IMR-90 (cell line): ENCODE measurements at regions not wholly inside any gene's neighbourhood (a gene's known extent, or its start where the extent isn't known, plus 50 kb on each side); places are given as distances from the start of the nearest gene placed in this dataset.

Experiments used
- ATAC-seq: fragments of 200-7000 bp; cut with Tn5 transposase; 2 replicates; pipeline ENCODE4 v1.9.1; 2020; ENCODE audit warnings: low read depth, mild to moderate bottlenecking, moderate library complexity
- BruUV-seq: library from RNA; stranded (reverse); fragments of 400-500 nt; replicated peaks from 2 replicates; lab custom pipeline; 2021; lab: Mats Ljungman, UMichigan
- CTCF ChIA-PET: fragments of 300-600 bp; formaldehyde crosslinking; extraction: SDS; loops from one replicate; lab custom pipeline; 2021; ENCODE audit warnings: antibody characterized with exemption; lab: Yijun Ruan, JAX
- POLR2A ChIA-PET: fragments of 300-600 bp; sonication (Branson Sonifier 250); formaldehyde crosslinking; loops from one replicate; lab custom pipeline; 2022; ENCODE audit warnings: antibody characterized with exemption; ENCODE audit not compliant: unreplicated experiment; lab: Charles Lee
- DNase-seq: peaks from one replicate; pipeline ENCODE4 v3.0.0; 2013
- H2AFZ ChIP-seq: replicated peaks from 2 replicates; pipeline ENCODE3; 2013; ENCODE audit warnings: low read length, mild to moderate bottlenecking; ENCODE audit not compliant: poor library complexity
- H2AK5ac ChIP-seq: 2 replicates; pipeline ENCODE4 v1.6.1; 2013; ENCODE audit warnings: low read depth, low read length, inconsistent platforms
- H2AK9ac ChIP-seq: replicated peaks from 2 replicates; pipeline ENCODE3; 2013; ENCODE audit warnings: mild to moderate bottlenecking, low read depth, low read length, moderate library complexity; ENCODE audit not compliant: poor library complexity
- H2BK120ac ChIP-seq: 2 replicates; pipeline ENCODE4 v1.6.1; 2013; ENCODE audit warnings: low read depth, low read length, inconsistent platforms
- H2BK15ac ChIP-seq: 3 replicates; pipeline ENCODE4 v1.6.1; 2013; ENCODE audit warnings: low read depth, low read length, inconsistent platforms
- H2BK20ac ChIP-seq: 2 replicates; pipeline ENCODE4 v1.6.1; 2013; ENCODE audit warnings: low read depth, mild to moderate bottlenecking, inconsistent platforms, low read length, moderate library complexity
- H2BK5ac ChIP-seq: 2 replicates; pipeline ENCODE4 v1.6.1; 2013; ENCODE audit warnings: mild to moderate bottlenecking, low read depth, low read length, inconsistent platforms; ENCODE audit not compliant: poor library complexity, severe bottlenecking
- H3K14ac ChIP-seq: replicated peaks from 2 replicates; pipeline ENCODE4 v1.6.1; 2013; ENCODE audit warnings: low read depth, low read length, inconsistent platforms
- H3K18ac ChIP-seq: 2 replicates; pipeline ENCODE4 v1.6.1; 2013; ENCODE audit warnings: low read depth, low read length, control low read depth
- H3K23ac ChIP-seq: 2 replicates; pipeline ENCODE4 v1.6.1; 2013; ENCODE audit warnings: low read depth, low read length, inconsistent platforms
- H3K27ac ChIP-seq: 2 replicates; pipeline ENCODE4 v1.5.1; 2013; ENCODE audit warnings: mild to moderate bottlenecking, control low read depth, low read length; ENCODE audit not compliant: insufficient read depth
- H3K27me3 ChIP-seq: 2 replicates; pipeline ENCODE4 v1.6.1; 2013; ENCODE audit warnings: low read length; ENCODE audit not compliant: control insufficient read depth, insufficient read depth
- H3K36me3 ChIP-seq: 2 replicates; pipeline ENCODE4 v1.6.1; 2013; ENCODE audit warnings: low read length, mixed read lengths; ENCODE audit not compliant: control insufficient read depth, insufficient read depth
- H3K4ac ChIP-seq: 2 replicates; pipeline ENCODE4 v1.6.1; 2013; ENCODE audit warnings: low read depth, low read length, inconsistent platforms
- H3K4me1 ChIP-seq: 2 replicates; pipeline ENCODE4 v1.6.1; 2013; ENCODE audit warnings: low read length, mixed read lengths; ENCODE audit not compliant: control insufficient read depth, insufficient read depth
- H3K4me2 ChIP-seq: 2 replicates; pipeline ENCODE4 v1.6.1; 2013; ENCODE audit warnings: low read depth, mild to moderate bottlenecking, control low read depth, low read length, moderate library complexity
- H3K4me3 ChIP-seq: 2 replicates; pipeline ENCODE4 v1.5.1; 2013; ENCODE audit warnings: low read depth, mild to moderate bottlenecking, control low read depth, low read length, moderate library complexity; ENCODE audit not compliant: insufficient read depth
- H3K56ac ChIP-seq: 2 replicates; pipeline ENCODE4 v1.6.1; 2013; ENCODE audit warnings: low read length, inconsistent platforms; ENCODE audit not compliant: insufficient read depth; ENCODE audit errors: extremely low read depth
- H3K79me1 ChIP-seq, 2 experiments: 2 replicates each; pipeline ENCODE4 v1.6.1; 2013; ENCODE audit warnings: low read length in 2 of 2, inconsistent platforms in 1 of 2, low read depth in 1 of 2
- H3K9ac ChIP-seq: 2 replicates; pipeline ENCODE4 v1.6.1; 2013; ENCODE audit warnings: low read depth, low read length, control low read depth
- H3K9me1 ChIP-seq: 2 replicates; pipeline ENCODE4 v1.6.1; 2013; ENCODE audit warnings: low read length, inconsistent platforms; ENCODE audit not compliant: insufficient read depth
- H3K9me3 ChIP-seq: 2 replicates; pipeline ENCODE4 v1.6.1; 2013; ENCODE audit warnings: low read length; ENCODE audit not compliant: control insufficient read depth, insufficient read depth
- H4K20me1 ChIP-seq: 2 replicates; pipeline ENCODE4 v1.6.1; 2013; ENCODE audit warnings: low read length, inconsistent platforms; ENCODE audit not compliant: insufficient read depth
- H4K5ac ChIP-seq: 2 replicates; pipeline ENCODE4 v1.6.1; 2013; ENCODE audit warnings: mild to moderate bottlenecking, low read depth, low read length, control low read depth
- H4K8ac ChIP-seq, 2 experiments: 2 replicates each; pipeline ENCODE4 v1.6.1; 2013; ENCODE audit warnings: low read depth in 2 of 2, low read length in 2 of 2, control low read depth in 1 of 2, inconsistent platforms in 1 of 2
- H4K91ac ChIP-seq: 2 replicates; pipeline ENCODE4 v1.6.1; 2013; ENCODE audit warnings: low read depth, low read length, inconsistent platforms; ENCODE audit not compliant: insufficient read depth
- BHLHE40 ChIP-seq: fragments of 150-350 bp; IDR thresholded peaks from 2 replicates; pipeline ENCODE4 v1.6.1; 2016; ENCODE audit warnings: mild to moderate bottlenecking, low read depth, low read length
- CEBPB ChIP-seq: IDR thresholded peaks from 2 replicates; pipeline ENCODE4 v1.6.1; 2012; ENCODE audit warnings: low read depth, low read length, improper control_type of control experiment
- FOS ChIP-seq: fragments of 150-350 bp; IDR thresholded peaks from 2 replicates; pipeline ENCODE4 v1.6.1; 2016; ENCODE audit warnings: low read depth, low read length
- MAFK ChIP-seq: IDR thresholded peaks from 2 replicates; pipeline ENCODE4 v1.6.1; 2012; ENCODE audit warnings: low read depth, low read length, improper control_type of control experiment
- MXI1 ChIP-seq: IDR thresholded peaks from 2 replicates; pipeline ENCODE4 v1.6.1; 2012; ENCODE audit warnings: low read depth, mild to moderate bottlenecking, low read length, moderate library complexity, borderline replicate concordance
- NFE2L2 ChIP-seq: fragments of 150-350 bp; IDR thresholded peaks from 2 replicates; pipeline ENCODE4 v1.6.1; 2016; ENCODE audit warnings: low read depth, mild to moderate bottlenecking, low read length
- POLR2A ChIP-seq: IDR thresholded peaks from 2 replicates; pipeline ENCODE4 v1.6.1; 2012; ENCODE audit warnings: mild to moderate bottlenecking, low read depth, low read length
- RCOR1 ChIP-seq: IDR thresholded peaks from 2 replicates; pipeline ENCODE4 v1.6.1; 2012; ENCODE audit warnings: mild to moderate bottlenecking, low read length, improper control_type of control experiment; ENCODE audit not compliant: insufficient replicate concordance
- RFX5 ChIP-seq: IDR thresholded peaks from 2 replicates; pipeline ENCODE4 v1.8.0; 2012; ENCODE audit warnings: low read depth, mild to moderate bottlenecking, low read length, moderate library complexity
- SMC3 ChIP-seq: fragments of 150-350 bp; IDR thresholded peaks from 2 replicates; pipeline ENCODE4 v1.6.1; 2016; ENCODE audit warnings: low read depth, mild to moderate bottlenecking, antibody characterized with exemption, low read length, moderate library complexity
- dilution Hi-C: fragments of 300-500 bp; cut with HindIII; formaldehyde crosslinking; loops from one replicate; pipeline ENCODE4 v1.14.3; 2018; ENCODE audit warnings: low sequenced_read_pairs; ENCODE audit not compliant: unreplicated experiment
- in situ Hi-C: fragments of 300-500 bp; cut with MboI; formaldehyde crosslinking; loops from 3 replicates; pipeline ENCODE4 v1.14.3; 2019; ENCODE audit warnings: low sequenced_read_pairs, inconsistent platforms, mixed read lengths
- intact Hi-C: fragments of 100-400 bp; cut with micrococcal nuclease; formaldehyde crosslinking; loops from 2 replicates; pipeline ENCODE4 v1.10.0; 2022
- TF ChIP-seq, protein P1 (sequence below): conservative IDR thresholded peaks from 2 replicates; pipeline ENCODE4 v1.5.1; 2012; ENCODE audit warnings: mild to moderate bottlenecking, low read depth, low read length, improper control_type of control experiment
- TF ChIP-seq, protein P2 (sequence below): fragments of 150-350 bp; IDR thresholded peaks from 2 replicates; pipeline ENCODE4 v1.6.1; 2017; ENCODE audit warnings: mild to moderate bottlenecking, antibody characterized with exemption, low read length, low read depth
- TF ChIP-seq, protein P3 (sequence below): fragments of 150-350 bp; IDR thresholded peaks from 2 replicates; pipeline ENCODE4 v1.6.1; 2016; ENCODE audit warnings: low read depth, mild to moderate bottlenecking, low read length, moderate library complexity, borderline replicate concordance

DNA sequence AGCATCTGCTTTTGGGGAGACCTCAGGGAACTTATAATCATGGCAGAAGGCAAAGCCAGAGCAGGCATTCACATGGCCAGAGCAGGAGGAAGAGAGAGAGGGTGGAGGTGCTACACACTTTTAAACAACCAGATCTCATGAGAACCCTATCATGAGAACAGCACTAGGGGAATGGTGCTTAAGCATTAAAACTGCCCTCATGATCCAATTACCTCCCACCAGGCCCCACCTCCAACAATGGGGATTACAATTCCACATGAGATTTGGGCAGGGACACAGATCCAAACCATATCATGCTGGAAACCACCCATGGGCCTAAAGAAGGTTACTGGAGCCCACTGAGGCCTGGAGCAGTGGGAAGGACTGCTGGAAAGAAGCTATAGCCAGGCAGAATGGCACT is 66.9 kb upstream of the CHST1 start:
- intact Hi-C loops: no loop called here
- H4K91ac ChIP-seq: no peak overlapping the region
- H3K18ac ChIP-seq: no peak overlapping the region
- H3K4me3 ChIP-seq: no peak overlapping the region
- H3K4me1 ChIP-seq: no peaks in the 10 kb centered on the region
- dilution Hi-C loops: no loop called here
- H2BK20ac ChIP-seq: no peak overlapping the region
- in situ Hi-C loops: no loop called here
- no peak overlapping the region for H3K56ac ChIP-seq
- no peak overlapping the region for H4K5ac ChIP-seq
- no peak for ATAC-seq
- BruUV-seq: no TSS peak
- H3K9ac ChIP-seq: no peak overlapping the region
- H3K27ac ChIP-seq: no peak overlapping the region
- no peak overlapping the region for H2BK5ac ChIP-seq
- peaks cover 7% of the 10 kb centered on the region; the same call in 1 of the 2 replicates for H3K27me3 ChIP-seq
- H2AK5ac ChIP-seq: no peak overlapping the region
- no peak overlapping the region for H3K4me2 ChIP-seq
- no peak overlapping the region for H3K23ac ChIP-seq
- POLR2A ChIA-PET: no interaction called here
- H2BK120ac ChIP-seq: no peak overlapping the region
- H3K14ac ChIP-seq: no peak overlapping the region
- no peak overlapping the region for H4K8ac ChIP-seq
- H3K4ac ChIP-seq: no peak overlapping the region
- no peaks in the 10 kb centered on the region for H3K9me3 ChIP-seq
- no peaks in the 10 kb centered on the region for H4K20me1 ChIP-seq
- DNase-seq: no peak
- H3K36me3 ChIP-seq: no peaks in the 10 kb centered on the region
- TF ChIP-seq, protein P1, sequence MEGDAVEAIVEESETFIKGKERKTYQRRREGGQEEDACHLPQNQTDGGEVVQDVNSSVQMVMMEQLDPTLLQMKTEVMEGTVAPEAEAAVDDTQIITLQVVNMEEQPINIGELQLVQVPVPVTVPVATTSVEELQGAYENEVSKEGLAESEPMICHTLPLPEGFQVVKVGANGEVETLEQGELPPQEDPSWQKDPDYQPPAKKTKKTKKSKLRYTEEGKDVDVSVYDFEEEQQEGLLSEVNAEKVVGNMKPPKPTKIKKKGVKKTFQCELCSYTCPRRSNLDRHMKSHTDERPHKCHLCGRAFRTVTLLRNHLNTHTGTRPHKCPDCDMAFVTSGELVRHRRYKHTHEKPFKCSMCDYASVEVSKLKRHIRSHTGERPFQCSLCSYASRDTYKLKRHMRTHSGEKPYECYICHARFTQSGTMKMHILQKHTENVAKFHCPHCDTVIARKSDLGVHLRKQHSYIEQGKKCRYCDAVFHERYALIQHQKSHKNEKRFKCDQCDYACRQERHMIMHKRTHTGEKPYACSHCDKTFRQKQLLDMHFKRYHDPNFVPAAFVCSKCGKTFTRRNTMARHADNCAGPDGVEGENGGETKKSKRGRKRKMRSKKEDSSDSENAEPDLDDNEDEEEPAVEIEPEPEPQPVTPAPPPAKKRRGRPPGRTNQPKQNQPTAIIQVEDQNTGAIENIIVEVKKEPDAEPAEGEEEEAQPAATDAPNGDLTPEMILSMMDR: no peak
- TF ChIP-seq RFX5: no peak
- no peak for TF ChIP-seq CEBPB
- TF ChIP-seq SMC3: no peak
- TF ChIP-seq RCOR1: no peak
- TF ChIP-seq BHLHE40: no peak
- no peak for TF ChIP-seq MAFK
- TF ChIP-seq POLR2A: no peak
- TF ChIP-seq, protein P2, sequence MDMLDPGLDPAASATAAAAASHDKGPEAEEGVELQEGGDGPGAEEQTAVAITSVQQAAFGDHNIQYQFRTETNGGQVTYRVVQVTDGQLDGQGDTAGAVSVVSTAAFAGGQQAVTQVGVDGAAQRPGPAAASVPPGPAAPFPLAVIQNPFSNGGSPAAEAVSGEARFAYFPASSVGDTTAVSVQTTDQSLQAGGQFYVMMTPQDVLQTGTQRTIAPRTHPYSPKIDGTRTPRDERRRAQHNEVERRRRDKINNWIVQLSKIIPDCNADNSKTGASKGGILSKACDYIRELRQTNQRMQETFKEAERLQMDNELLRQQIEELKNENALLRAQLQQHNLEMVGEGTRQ: no peak
- TF ChIP-seq FOS: no peak
- no peak for TF ChIP-seq MXI1
- no peak for TF ChIP-seq NFE2L2
- TF ChIP-seq, protein P3, sequence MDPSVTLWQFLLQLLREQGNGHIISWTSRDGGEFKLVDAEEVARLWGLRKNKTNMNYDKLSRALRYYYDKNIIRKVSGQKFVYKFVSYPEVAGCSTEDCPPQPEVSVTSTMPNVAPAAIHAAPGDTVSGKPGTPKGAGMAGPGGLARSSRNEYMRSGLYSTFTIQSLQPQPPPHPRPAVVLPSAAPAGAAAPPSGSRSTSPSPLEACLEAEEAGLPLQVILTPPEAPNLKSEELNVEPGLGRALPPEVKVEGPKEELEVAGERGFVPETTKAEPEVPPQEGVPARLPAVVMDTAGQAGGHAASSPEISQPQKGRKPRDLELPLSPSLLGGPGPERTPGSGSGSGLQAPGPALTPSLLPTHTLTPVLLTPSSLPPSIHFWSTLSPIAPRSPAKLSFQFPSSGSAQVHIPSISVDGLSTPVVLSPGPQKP: no peak
- no peaks in the 10 kb centered on the region for H3K9me1 ChIP-seq
- no peak overlapping the region for H2AFZ ChIP-seq
- CTCF ChIA-PET: no interaction called here
- H2AK9ac ChIP-seq: no peak overlapping the region
- H2BK15ac ChIP-seq: no peak overlapping the region
- no peaks in the 10 kb centered on the region for H3K79me1 ChIP-seq
